SK-MEL-5 (cell line): ENCODE measurements at regions not wholly inside any gene's neighbourhood (a gene's known extent, or its start where the extent isn't known, plus 50 kb on each side); places are given as distances from the start of the nearest gene placed in this dataset.

ENCODE experiments used
- DNase-seq: peaks from one replicate; pipeline ENCODE4 v3.0.0-alpha.2; 2016; ENCODE audit warnings: low read depth, low spot score
- in situ Hi-C: cut with HindIII; loops from 2 replicates; pipeline ENCODE4 v1.10.0; 2016; ENCODE audit warnings: low sequenced_read_pairs, high pct_unique_total_duplicates, low pct_unique_long_range_greater_than_20kb

DNA sequence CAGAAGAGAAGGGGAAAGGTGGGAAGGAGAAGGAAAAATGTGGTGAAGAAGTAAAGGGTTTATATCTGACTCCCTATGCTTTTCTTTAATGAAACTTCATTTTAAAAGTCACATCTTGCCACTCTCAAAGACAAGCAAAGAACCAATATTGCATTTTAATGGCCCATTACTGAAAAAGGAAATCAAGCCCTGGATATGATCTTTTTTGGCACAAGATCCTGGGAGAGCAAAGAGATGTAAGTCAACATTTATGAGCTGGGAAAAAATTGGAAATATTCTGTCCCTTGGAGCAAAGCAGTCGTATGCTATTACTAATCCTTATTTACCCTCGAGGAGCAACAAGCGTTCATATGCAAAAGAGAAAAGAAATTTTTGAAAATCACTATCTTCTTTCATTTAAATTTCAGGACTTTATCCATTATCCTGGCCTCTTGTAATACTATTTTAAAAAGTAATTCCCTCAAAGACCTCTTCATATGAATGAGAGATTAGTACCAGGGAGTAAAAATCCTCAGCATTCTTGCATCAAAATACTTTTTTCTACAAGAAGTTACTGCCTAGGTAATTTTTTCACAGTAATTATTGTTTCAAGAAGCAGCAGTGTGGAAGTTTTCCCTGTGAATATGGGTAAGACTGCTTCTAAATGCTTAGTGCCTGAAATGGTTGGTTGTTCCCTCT, 435.3 kb upstream of the PDZRN3 start:
- in situ Hi-C loops: no loop called here
- no peak for DNase-seq

DNA sequence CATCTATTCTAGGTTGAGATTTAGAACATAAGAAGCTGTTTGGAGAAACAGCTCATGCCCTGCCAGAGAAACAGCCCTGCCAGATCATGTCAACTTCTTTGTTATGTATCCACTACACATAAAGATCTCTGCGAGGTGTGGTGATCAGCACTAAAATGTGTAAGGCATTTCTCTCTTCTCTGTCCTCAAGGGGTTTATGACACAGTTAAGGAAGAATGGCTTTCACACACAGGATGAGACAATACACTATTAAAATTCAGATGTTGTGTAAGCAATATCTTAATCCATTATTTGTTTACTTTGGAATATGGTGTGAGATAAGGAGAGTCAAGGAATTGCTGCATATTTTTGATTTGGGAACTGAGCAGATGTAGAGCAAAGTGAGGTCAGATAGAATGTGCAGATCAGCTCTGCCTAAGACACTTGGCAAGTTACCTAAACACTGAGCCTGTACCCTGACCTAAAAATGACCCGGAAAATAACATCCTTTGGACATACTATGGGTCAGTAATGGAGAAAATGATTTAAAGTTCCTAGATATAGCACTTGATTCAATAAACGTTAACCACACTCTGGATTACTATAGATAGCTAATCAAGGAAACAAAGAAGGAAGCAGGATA, 434.7 kb upstream of the PDZRN3 start:
- no peak for DNase-seq
- in situ Hi-C loops: no loop called here

- in situ Hi-C loops: no loop called here
- DNase-seq: no peak
Observed at GRCh38 chr3:74057169-74057568, 432.4 kb upstream of the PDZRN3 start.

DNA sequence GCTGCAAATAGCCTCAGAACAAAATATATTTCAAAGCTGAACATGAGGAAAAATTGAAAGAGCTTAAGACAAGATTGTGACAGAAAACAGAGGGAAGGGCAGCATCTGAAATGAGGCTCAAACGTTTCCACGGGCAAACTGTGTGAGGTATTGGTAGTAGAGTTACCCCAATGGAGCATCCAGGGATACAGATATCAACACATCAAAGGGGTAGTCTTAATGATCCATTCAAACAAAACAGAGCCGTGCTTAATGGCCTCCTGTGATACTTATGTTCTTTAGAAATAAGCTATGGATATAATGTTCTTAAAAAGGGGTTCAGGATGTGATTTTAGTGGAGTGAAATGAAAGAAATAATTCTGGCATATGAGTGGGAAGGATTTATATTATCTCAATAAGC, 430.3 kb upstream of the PDZRN3 start:
- in situ Hi-C loops: no loop called here
- DNase-seq: no peak

- DNase-seq: no peak
- in situ Hi-C loops: no loop called here
Observed at GRCh38 chr3:74054566-74054965, 429.8 kb upstream of the PDZRN3 start.

GRCh38 chr3:74053970-74054516, 429.3 kb upstream of the PDZRN3 start:
- no peak for DNase-seq
- in situ Hi-C loops: no loop called here

DNA sequence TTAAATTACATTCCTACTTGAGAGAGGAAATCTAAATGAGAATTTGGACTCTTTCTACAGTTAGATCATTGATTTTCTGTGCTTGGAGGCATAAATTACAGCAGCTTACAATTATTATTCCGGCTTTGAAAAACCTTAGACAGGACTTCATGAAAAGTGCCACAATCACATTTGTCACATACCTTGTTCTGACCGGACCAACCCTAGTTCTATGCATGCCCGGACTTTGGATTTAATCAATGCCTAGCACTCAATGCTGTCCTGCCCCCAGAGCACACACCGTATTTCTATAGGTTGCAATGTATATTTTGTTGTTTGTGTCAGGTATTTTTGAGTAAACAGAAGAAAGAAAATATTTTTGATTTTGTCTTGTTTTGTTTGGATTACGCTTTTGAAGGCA, 424.7 kb upstream of the PDZRN3 start:
- DNase-seq: no peak
- in situ Hi-C loops: no loop called here

GRCh38 chr3:74048699-74049098, 424.0 kb upstream of the PDZRN3 start:
- in situ Hi-C loops: no loop called here
- DNase-seq: no peak

- in situ Hi-C loops: no loop called here
- no peak for DNase-seq
Observed at GRCh38 chr3:74045000-74045399, 420.3 kb upstream of the PDZRN3 start.

- no peak for DNase-seq
- in situ Hi-C loops: no loop called here
Observed at GRCh38 chr3:74041068-74041675, 416.4 kb upstream of the PDZRN3 start.

DNA sequence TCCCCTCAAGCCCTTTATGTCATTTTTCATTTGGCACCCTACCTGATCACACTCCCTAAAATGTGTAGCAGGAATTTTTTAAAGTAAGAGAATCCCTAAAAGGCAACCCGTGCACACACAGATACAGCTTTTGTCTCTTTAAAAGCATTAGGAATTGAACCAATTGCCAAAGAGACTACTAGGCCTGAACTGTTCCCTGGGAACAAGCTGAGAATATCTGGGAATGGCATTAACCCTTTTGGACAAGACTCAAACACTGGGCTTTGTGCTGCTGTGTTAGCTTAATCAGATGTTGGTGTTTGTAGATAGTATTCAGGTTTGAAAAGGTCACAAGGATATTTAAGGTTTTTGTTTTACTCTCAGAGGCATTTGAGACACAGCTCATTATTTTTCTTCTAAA, 414.4 kb upstream of the PDZRN3 start:
- in situ Hi-C loops: no loop called here
- DNase-seq: no peak

GRCh38 chr3:74036568-74036967, 411.8 kb upstream of the PDZRN3 start:
- in situ Hi-C loops: no loop called here
- DNase-seq: no peak

- no peak for DNase-seq
- in situ Hi-C loops: no loop called here
Observed at GRCh38 chr3:74036102-74036501, 411.4 kb upstream of the PDZRN3 start.

DNA sequence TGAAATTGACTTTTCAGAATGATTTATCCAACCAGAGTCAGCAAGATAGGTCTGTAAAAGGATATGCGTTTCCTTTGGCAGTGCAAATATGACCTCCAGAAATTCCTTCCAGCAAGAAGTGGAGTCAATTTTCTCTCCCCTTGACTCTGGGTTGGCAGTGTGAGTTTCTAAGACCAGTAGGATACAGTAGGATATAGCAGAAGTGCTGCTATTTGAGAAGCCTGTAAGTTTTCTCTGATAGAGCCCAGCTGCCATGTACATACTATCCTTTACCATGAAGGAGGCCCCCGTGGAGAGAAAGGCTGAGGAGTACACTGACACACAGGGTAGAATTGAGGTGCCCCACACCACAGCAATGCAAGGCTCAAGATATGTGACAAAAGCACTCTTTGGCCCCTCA, 409.1 kb upstream of the PDZRN3 start:
- in situ Hi-C loops: no loop called here
- DNase-seq: no peak

GRCh38 chr3:74033381-74033780, 408.6 kb upstream of the PDZRN3 start:
- no peak for DNase-seq
- in situ Hi-C loops: no loop called here

DNA sequence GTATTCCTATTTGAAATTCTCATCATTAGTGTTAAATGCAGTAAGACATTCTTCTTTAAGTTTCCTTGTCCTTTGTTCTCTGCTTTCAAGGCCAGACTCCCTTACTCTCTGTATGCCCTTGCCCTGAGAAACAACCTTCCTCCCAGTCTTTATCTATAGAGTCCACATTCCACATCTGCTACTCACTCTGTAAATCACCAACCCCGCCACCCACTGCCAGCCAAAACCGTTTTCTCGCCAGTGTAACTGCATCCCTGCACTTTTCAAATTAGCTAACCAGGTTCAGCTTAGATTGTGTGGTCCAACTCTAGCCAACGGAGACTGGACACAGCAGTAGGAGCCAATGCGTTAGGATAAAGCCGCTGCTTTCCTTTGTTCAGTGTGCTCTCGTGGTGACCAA, 402.4 kb upstream of the PDZRN3 start:
- in situ Hi-C loops: no loop called here
- DNase-seq: no peak

- DNase-seq: no peak
- in situ Hi-C loops: no loop called here
Observed at GRCh38 chr3:74023395-74023794, 398.7 kb upstream of the PDZRN3 start.

GRCh38 chr3:74021449-74021848, 396.7 kb upstream of the PDZRN3 start:
- DNase-seq: no peak
- in situ Hi-C loops: no loop called here
